Caki2 (cell line): ENCODE measurements at regions not wholly inside any gene's neighbourhood (a gene's known extent, or its start where the extent isn't known, plus 50 kb on each side); places are given as distances from the start of the nearest gene placed in this dataset.

Source experiments
- DNase-seq: peaks from one replicate; pipeline ENCODE4 v3.0.0-alpha.2; 2015; ENCODE audit warnings: low read depth
- in situ Hi-C: cut with HindIII; loops from 2 replicates; pipeline ENCODE4 v1.10.0; 2016; ENCODE audit warnings: low sequenced_read_pairs, low pct_unique_long_range_greater_than_20kb, mixed read lengths

GRCh38 chr10:2011106-2011716, 273.9 kb upstream of the ADARB2 start:
- DNase-seq = no peak
- in situ Hi-C loops = no loop called here

- in situ Hi-C loops = no loop called here
- DNase-seq = no peak
These were observed 268.2 kb upstream of the ADARB2 start for GRCh38 chr10:2005546-2005945.

GRCh38 chr10:1992930-1993329, 255.6 kb upstream of the ADARB2 start:
- DNase-seq = no peak
- in situ Hi-C loops = no loop called here

- no peak for DNase-seq
These were observed 251.8 kb upstream of the ADARB2 start for GRCh38 chr10:1989090-1989489.

GRCh38 chr10:1981976-1982375, 244.7 kb upstream of the ADARB2 start:
- no peak for DNase-seq
- in situ Hi-C loops = no loop called here

More at GRCh38 chr10:1989090-1989489, 251.8 kb upstream of the ADARB2 start:
- in situ Hi-C loops = no loop called here

- in situ Hi-C loops = no loop called here
- no peak for DNase-seq
These were observed 243.1 kb upstream of the ADARB2 start for GRCh38 chr10:1980459-1980858.

- peak; percentile 5 for DNase-seq
- in situ Hi-C loops = no loop called here
These were observed 241.3 kb upstream of the ADARB2 start for GRCh38 chr10:1978584-1978983.

- DNase-seq = no peak
- in situ Hi-C loops = no loop called here
These were observed 240.1 kb upstream of the ADARB2 start for GRCh38 chr10:1977461-1977860.

GRCh38 chr10:1972406-1972805, 235.1 kb upstream of the ADARB2 start:
- DNase-seq = no peak
- in situ Hi-C loops = no loop called here

- in situ Hi-C loops = no loop called here
- no peak for DNase-seq
These were observed 231.1 kb upstream of the ADARB2 start for GRCh38 chr10:1968257-1969033.

- in situ Hi-C loops = no loop called here
- DNase-seq = no peak
These were observed 229.5 kb upstream of the ADARB2 start for GRCh38 chr10:1966712-1967376.

- no peak for DNase-seq
- in situ Hi-C loops = no loop called here
These were observed 227.2 kb upstream of the ADARB2 start for GRCh38 chr10:1964476-1964875.

- in situ Hi-C loops = no loop called here
- no peak for DNase-seq
These were observed 226.0 kb upstream of the ADARB2 start for GRCh38 chr10:1963341-1963740.

- in situ Hi-C loops = no loop called here
- no peak for DNase-seq
These were observed 224.7 kb upstream of the ADARB2 start for GRCh38 chr10:1961989-1962388.

- DNase-seq = no peak
- in situ Hi-C loops = no loop called here
These were observed 223.7 kb upstream of the ADARB2 start for GRCh38 chr10:1960982-1961381.

- in situ Hi-C loops = no loop called here
- DNase-seq = no peak
These were observed 219.7 kb upstream of the ADARB2 start for GRCh38 chr10:1957057-1957456.

GRCh38 chr10:1954300-1954699, 217.0 kb upstream of the ADARB2 start:
- no peak for DNase-seq
- in situ Hi-C loops = no loop called here

- no peak for DNase-seq
- in situ Hi-C loops = no loop called here
These were observed 215.1 kb upstream of the ADARB2 start for GRCh38 chr10:1952126-1953095.
